ENCODE measurements at regions not wholly inside any gene's neighbourhood (a gene's known extent, or its start where the extent isn't known, plus 50 kb on each side); places are given as distances from the start of the nearest gene placed in this dataset.

DNA sequence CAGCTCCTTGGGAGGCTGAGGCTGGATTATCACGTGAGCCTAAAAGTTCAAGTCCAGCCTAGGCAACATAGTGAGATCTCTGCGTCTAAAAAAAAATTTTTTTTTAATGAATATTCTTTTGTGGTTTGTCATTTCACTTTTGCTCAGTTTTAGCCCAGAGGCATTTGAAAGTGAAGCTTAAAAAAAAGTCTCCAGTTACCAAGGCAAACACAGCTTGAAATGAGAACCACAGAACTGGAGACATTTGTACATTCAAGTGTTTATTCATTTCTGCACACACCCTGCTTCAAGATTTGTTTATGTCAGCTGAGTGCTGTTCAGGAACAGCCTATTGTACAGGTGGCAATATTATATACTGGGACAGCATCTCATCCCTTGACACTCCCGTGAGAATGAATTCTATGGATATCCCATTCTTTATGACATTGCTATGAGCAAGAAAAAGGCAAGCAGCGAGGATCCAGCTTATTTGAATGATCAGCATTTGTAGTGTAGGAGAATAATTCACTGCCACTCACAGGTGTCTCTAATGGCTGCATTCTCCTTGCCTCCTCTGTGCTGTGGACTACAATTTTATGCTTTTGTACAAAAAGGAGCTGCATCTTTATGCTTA is 444.8 kb upstream of the GRM7 start:
- TF ChIP-seq EP300 (IDR thresholded peaks at IDR 0.05), result no peak
- TF ChIP-seq, protein P1, sequence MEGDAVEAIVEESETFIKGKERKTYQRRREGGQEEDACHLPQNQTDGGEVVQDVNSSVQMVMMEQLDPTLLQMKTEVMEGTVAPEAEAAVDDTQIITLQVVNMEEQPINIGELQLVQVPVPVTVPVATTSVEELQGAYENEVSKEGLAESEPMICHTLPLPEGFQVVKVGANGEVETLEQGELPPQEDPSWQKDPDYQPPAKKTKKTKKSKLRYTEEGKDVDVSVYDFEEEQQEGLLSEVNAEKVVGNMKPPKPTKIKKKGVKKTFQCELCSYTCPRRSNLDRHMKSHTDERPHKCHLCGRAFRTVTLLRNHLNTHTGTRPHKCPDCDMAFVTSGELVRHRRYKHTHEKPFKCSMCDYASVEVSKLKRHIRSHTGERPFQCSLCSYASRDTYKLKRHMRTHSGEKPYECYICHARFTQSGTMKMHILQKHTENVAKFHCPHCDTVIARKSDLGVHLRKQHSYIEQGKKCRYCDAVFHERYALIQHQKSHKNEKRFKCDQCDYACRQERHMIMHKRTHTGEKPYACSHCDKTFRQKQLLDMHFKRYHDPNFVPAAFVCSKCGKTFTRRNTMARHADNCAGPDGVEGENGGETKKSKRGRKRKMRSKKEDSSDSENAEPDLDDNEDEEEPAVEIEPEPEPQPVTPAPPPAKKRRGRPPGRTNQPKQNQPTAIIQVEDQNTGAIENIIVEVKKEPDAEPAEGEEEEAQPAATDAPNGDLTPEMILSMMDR (IDR thresholded peaks at IDR 0.05), result no peak
